Neural progenitor cell (in vitro differentiated cells): ENCODE measurements at regions not wholly inside any gene's neighbourhood (a gene's known extent, or its start where the extent isn't known, plus 50 kb on each side); places are given as distances from the start of the nearest gene placed in this dataset.

ENCODE experiments used
- CTCF ChIP-seq: fragments of 200-600 bp; sonication (generic); IDR thresholded peaks from 2 replicates; pipeline ENCODE4 v1.5.1; 2017; ENCODE audit warnings: antibody characterized with exemption, mild to moderate bottlenecking
- EZH2 ChIP-seq: fragments of 200-600 bp; sonication (generic); IDR thresholded peaks from 2 replicates; pipeline ENCODE4 v1.6.1; 2017; ENCODE audit warnings: antibody characterized with exemption, mild to moderate bottlenecking, moderate library complexity
- EZH2phosphoT487 ChIP-seq: fragments of 200-600 bp; sonication (generic); IDR thresholded peaks from 2 replicates; pipeline ENCODE4 v1.6.1; 2017; ENCODE audit warnings: antibody characterized with exemption

GRCh38 chr15:20357481-20358065, 184.0 kb downstream of the GOLGA6L6 start:
- TF ChIP-seq EZH2phosphoT487: no peak
- no peak for TF ChIP-seq CTCF
- TF ChIP-seq EZH2: no peak
